ENCODE measurements at regions not wholly inside any gene's neighbourhood (a gene's known extent, or its start where the extent isn't known, plus 50 kb on each side); places are given as distances from the start of the nearest gene placed in this dataset.

- Histone ChIP-seq H3K79me2 (ENCODE audit: insufficient read depth, low read length) (no peaks in the 10 kb centered on the region), H2AFZ (ENCODE audit: low read length) (no peak overlapping the region), H2BK12ac (ENCODE audit: insufficient read length, low read depth, low read length) (no peak overlapping the region), H3K18ac (ENCODE audit: insufficient read length, low read depth, low read length) (no peak overlapping the region), H2BK20ac (ENCODE audit: low read depth, low read length, poor library complexity, severe bottlenecking) (no peak overlapping the region), H2BK120ac (ENCODE audit: low read depth, low read length, poor library complexity, severe bottlenecking) (no peak overlapping the region), H3K56ac (ENCODE audit: insufficient read length, low read depth, low read length) (no peak overlapping the region), H3K4me1 (ENCODE audit: insufficient read depth, low read length) (no peaks in the 10 kb centered on the region), H3T11ph (ENCODE audit: low read length) (no peak overlapping the region), H3K27me3 (ENCODE audit: insufficient read depth, low read length) (no peaks in the 10 kb centered on the region), H3K23me2 (ENCODE audit: insufficient read length, low read depth, low read length, poor library complexity, severe bottlenecking) (no peaks in the 10 kb centered on the region), H4K5ac (ENCODE audit: insufficient read length, low read depth, low read length) (no peak overlapping the region), H2BK5ac (ENCODE audit: insufficient read length, low read length) (no peak overlapping the region), H3K9me3 (ENCODE audit: control insufficient read depth, low read depth, low read length) (no peaks in the 10 kb centered on the region), H3K4ac (ENCODE audit: low read depth, low read length) (no peak overlapping the region), H4K20me1 (ENCODE audit: control insufficient read depth, insufficient read depth, insufficient read length) (no peaks in the 10 kb centered on the region), H2BK15ac (ENCODE audit: low read depth, low read length) (no peak overlapping the region), H3K23ac (ENCODE audit: insufficient read length, low read depth, low read length) (no peak overlapping the region), H3K9ac (ENCODE audit: extremely low read depth, insufficient read length, low read length) (no peak overlapping the region), H3K79me1 (ENCODE audit: insufficient read depth, low read depth, low read length, poor library complexity, severe bottlenecking) (no peaks in the 10 kb centered on the region), H4K8ac (replicated peaks; ENCODE audit: insufficient read length, low read depth, low read length) (no peak overlapping the region), H3K4me2 (ENCODE audit: insufficient read depth, insufficient read length, low read length) (no peak overlapping the region), H3K27ac (ENCODE audit: insufficient read length, low read depth, low read length) (no peak overlapping the region), H3K14ac (ENCODE audit: insufficient read depth, low read length) (no peak overlapping the region), H4K91ac (ENCODE audit: insufficient read length, low read depth, low read length) (no peak overlapping the region), H2AK5ac (ENCODE audit: insufficient read length, low read length) (no peak overlapping the region)
- no peak for DNase-seq
- no peak overlapping the region for H3K27ac Mint-ChIP-seq
- no peak for TF ChIP-seq CTCF (conservative IDR thresholded peaks at IDR 0.05)
- no peaks in the 10 kb centered on the region for H3K9me3 Mint-ChIP-seq
- H3K4me1 Mint-ChIP-seq: no peaks in the 10 kb centered on the region
- H3K27me3 Mint-ChIP-seq (ENCODE audit: low read depth): peaks cover 3% of the 10 kb centered on the region; the same call in 1 of the 2 replicates
- H3K4me3 Mint-ChIP-seq: no peak overlapping the region
- H3K36me3 Mint-ChIP-seq (ENCODE audit: insufficient read depth in 1 of 3, low read depth in 3 of 3): no peaks in the 10 kb centered on the region
- no CpG with 5 or more reads among the region's 4 CpGs for WGBS (ENCODE audit: extremely low coverage, insufficient read length, low lambda C conversion rate)
These were observed 224.7 kb downstream of the CYRIA start for GRCh38 chr2:16440898-16441297.

All from H9 (cell line).